Lung microvascular endothelial cell (primary cell): ENCODE measurements at regions not wholly inside any gene's neighbourhood (a gene's known extent, or its start where the extent isn't known, plus 50 kb on each side); places are given as distances from the start of the nearest gene placed in this dataset.

Source experiments
- DNase-seq, 2 donors: peaks; one replicate each; pipeline versions ENCODE4 v3.0.0 to v3.0.0-alpha.2; 2010; ENCODE audit warnings: low read depth in 2 of 2

DNA sequence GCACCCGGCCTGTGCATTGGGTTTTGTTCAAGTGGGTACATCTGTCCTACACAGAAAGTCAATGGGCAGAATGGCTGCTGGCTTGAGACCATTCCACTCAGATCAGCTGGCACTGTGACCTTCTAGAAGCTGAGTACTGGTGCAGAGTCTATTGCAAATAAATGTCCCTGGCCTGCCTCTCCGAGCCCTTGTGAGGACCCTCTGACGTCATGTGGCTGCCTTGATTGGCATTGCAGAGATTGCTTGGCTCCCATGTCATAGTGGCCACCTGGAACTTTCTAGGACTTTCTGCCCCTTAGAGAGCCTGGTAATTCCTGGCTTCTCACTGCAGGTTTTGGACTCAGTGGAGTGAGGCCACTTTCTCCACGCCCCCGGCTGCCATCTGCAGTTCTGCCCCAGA lies 211.3 kb downstream of the ENGASE start:
- DNase-seq: no peak

DNA sequence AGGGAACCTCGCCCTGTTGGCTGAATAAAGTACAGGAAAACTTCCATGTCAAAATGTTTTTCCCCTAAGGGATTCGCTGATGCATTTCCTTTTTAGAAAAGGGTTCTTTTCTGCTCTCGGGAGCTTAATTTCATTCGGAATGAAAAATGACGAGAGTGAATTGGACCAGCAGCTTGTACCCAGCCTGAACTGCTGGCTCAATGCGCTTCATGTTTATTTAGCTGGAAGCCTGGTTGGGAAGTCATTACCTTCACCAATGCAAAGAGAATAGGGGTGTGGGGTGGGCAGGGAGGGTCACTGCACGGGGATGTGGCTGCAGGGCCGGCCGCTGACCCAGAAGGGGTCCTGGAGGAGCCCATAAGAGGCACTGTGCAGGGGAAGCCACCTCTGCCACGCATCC lies 207.7 kb downstream of the ENGASE start:
- DNase-seq: no peak

DNA sequence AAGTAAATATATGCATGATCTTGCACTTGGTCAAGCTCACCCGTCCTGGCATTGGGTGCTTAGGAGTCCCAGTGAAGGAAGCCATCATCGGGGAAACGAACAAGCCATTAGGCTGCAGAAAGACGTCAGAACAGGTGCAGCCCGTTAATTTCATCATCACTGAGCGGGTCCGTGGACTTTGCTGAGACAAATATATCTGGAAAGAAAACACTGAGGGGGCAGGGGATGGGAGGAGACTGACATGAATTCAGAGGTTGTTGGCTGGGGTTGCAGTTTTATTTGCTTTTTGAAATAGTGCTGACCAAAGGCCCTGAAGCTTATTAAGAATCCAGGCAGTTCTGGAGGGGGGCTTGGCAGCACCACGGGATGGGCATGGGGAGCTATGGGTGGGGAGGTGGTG lies 207.2 kb downstream of the ENGASE start:
- no peak for DNase-seq

DNA sequence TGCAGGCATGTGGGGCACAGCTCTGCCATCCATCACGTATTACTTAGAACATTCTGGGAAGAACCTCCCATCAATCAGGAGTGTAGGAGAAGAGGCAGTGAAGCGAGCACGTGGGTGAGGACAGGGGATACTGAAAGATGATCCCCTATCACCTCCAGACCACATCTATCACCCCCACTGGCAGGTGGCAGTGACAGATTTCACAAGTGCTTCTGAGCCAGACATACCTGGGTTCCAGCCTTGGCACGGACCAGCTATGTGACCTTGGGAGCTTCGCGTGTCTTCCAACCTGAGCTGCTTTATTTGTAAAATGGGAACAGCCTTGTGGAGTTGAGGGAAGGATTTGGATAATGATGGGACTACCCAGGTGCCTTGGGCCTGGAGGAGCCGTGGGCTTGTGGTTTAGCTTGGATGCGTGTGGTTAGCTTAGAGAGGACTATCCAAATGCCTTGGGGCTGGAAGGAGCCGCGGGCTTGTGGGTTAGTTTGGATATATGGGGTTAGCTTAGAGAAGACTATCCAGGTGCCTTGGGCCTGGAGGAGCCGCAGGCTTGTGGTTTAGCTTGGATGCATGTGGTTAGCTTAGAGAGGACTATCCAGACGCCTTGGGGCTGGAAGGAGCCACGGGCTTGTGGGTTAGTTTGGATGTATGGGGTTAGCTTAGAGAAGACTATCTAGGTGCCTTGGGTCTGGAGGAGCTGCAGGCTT lies 206.4 kb downstream of the ENGASE start:
- DNase-seq: no peak

DNA sequence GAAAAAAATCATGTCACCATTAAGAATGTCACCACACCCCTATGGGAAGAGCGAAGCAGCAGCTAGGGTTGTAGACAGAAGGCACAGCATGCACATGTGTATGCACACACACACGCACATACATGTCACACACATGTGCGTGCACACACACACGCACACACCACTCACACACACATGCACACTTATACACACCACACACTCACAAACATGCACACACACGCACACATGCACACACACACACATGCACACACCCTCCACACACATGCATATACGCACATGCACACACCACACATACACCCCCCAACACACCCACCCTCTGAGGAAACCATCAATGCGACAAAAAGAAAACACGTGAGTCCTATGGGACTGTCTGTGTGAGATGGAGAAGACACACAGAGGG lies 205.4 kb downstream of the ENGASE start:
- no peak for DNase-seq

DNA sequence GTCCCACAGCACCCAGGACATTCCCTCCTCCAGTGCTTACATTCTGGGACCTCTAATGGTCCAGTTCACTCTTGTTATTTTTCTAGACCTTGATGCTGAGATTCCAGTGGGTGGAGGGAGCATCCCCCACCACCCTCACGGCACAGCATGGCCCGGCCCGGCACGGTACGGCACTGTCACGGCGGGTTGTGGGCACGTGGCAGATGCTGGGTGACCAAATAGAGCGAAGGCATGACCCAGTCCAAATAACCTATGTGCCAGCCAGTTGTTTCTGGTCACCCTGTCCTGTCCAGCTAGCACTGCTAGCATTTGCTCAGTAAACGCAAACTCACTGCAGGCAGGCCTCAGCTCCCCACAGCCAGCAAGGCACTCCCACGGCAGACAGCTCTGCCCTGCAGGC lies 204.7 kb downstream of the ENGASE start:
- no peak for DNase-seq

DNA sequence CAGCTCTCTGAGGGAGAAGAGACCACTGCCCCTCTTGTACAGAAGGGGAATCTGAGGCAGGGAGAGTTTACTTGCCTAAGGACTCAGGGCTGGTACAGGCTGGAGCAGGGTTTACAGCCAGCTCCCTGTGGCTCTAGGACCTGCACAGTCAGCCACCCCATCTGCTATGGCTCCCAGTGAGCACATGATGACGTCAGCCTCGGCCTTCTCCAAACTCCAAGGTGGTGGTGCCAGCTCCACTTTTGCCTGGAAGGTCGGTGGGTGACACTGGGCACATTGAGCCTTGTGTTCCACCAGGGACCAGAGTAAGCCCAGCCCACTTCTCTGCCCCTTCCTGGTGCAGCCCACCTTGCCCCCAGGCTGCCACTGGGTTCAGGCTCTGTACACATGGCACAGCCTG lies 202.2 kb downstream of the ENGASE start:
- DNase-seq: no peak

DNA sequence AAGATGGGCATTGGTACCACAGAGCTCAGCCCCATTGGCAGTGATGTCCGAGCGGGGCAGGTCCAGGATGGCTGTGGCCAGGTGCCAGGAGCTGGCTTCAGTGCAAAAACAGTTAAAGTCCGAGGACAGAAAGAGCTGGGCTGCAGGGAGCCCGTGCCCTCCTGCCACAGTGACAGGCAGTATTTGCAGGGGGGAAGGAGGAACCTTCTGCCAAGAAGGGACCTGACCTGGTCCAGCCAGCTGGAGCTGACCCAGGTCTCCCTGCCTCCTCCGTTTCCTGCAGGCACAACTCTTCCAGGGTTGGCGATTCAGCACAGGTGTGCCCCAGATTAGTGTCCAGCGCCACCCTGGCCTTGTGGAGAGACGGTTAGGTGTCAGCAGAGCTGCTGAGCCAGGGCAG lies 199.0 kb downstream of the ENGASE start:
- DNase-seq: no peak

DNA sequence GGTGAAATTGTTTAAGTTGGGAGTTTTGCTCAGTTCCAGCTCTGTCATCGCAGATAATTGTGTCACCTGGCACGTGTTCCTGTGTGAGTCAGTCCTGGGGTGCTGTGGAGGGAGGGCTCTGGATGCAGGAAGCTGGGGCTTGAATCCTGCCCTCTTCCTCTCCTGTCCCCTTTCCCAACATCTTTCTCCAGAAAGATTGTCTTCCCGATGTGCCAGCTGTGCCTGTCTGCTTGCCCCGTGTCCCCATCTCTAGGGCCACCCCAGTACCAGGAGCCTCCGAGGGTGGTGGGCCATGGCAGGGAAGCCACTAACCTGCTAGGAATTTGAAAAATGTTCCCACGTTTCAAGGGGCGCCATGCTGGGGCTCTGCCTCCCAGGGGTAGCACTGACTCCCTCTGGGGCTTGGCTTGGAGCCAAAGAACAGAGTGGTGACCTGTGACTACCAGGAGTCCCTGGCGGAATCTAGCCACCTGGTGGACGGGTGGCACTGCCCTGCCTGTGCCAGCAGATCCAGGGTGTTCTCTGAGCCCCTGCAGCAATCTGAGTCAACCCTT lies 198.1 kb downstream of the ENGASE start:
- DNase-seq: peak in 1 of 2 donors; percentile 11

DNA sequence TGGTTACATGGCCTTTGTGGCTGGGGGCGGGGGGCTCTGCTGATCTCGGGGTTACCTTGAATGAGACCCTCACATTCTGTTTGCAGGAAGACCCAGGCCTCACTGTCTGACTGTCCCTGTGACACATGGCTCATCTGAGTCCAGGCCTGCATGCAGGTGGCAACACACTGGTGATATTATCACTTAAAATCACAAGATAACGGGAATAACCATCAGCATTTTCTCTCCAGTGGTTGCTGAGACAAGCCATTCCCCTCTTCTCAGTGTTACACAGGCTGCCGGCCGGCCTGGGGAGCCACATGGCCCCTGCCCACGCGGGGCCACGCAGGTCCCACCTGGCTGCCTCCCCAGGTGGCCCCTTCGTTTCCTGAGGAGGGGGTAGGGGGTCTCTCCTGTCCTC lies 197.6 kb downstream of the ENGASE start:
- no peak for DNase-seq

DNA sequence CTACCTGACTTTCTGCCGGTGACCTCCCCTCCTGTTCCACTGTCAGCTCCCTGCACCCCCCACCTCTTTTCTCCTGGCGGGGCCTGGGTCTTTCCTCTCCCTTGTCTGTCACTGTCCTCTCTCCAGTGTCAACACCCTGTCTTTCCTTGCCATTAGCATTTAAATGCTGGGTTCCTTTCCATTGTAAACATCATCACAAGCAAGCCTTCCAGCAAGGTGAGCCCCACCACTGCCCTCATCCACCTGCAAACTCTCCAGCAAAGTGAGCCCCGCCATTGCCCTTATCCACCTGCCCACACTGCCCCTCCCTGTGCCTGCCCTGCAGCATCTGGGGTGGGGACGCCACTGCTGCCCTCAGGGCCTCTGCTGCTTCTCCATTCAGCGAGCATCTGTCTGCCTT lies 195.0 kb downstream of the ENGASE start:
- DNase-seq: no peak

DNA sequence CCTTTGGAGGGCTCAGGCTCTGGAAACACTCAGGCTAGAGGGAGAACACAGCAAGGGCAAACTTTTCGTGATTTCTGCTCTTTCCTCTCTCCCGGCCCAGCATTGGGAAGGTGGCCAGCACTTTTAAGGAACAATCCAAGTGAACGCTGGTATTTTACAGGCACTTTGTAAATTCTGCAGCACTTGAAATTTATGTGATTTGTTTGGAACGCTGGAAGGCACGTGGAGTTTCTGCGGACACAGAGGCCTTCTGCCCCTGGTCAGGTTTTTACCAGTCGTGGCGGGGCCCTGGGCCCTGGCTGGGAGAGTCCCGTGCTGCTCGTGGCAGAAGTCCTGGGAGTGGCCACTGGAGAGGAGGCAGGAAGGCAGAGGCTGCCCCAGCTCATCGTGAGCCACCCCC lies 188.6 kb downstream of the ENGASE start:
- DNase-seq: no peak

DNA sequence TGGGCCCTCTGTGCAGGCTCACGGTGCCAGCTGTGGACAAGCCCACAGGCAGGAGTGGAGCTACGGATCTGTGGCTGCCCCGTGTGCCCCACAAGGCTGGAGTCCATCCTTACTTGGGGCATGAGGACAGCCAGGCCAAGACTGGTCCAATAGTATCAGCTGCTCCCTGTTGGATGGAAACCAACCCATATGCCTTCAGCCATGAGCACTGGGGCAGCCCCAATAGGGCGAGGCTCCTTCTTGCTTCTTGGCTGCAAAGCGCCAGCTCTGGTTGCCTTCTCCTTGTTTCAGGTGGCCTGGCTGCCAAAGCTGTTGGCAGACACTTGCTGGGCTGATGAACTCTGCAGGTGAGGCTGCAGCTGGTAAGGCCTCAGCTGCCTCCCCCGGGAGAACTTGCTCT lies 188.0 kb downstream of the ENGASE start:
- no peak for DNase-seq

DNA sequence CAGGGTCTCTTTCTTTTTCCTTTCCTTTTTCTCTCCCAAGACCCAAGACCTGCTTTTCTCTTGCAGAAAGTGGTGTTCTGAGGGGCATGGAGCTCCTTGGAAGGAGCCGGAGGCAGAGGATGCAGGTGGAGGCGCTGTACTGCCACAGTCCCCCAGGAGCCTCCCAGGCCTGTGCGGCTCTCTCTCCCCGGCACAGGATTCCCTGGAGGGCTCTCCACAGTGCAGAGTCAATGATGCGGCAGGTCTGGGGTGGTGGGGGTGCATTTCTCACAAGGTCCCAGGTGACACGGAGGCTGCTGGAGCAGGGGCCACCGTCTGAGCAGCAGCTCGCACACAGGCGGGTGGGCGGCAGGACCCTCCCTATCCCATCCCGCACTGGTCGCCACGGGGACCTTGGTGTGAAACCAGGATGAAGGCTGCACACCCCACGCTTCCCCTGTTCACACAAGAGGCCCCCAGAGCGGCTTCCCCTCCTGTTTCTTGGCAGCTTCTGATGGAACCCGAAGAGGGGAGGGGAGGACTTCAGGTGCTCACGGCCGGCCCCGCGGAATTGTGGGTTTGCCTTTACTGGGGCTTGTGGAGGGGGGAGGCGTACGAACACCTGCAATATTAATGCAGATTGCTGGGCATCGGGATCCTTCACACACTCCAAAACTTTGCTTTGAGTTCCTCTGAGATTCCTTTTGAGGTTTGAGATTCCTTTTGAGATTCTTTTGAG lies 186.9 kb downstream of the ENGASE start:
- DNase-seq: no peak

DNA sequence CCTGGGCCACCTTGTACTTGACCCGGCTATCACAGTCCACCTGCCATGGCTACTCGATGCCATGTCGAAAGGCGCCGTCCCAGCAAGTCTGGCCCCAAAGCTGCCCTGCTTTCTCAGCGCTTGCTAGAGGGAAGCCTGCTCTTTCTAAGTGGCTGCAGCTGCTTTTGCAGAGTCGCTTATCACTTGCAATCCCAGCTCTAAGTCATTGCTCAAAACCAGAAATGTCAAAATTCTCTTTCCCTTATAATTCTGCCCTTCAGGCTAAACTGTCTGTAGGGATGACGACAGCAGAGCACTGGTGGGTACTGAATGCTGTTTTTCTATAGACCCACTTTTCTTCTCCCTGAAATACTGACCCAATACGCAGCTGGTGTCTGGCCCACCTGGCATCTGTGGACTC lies 184.2 kb downstream of the ENGASE start:
- DNase-seq: no peak

DNA sequence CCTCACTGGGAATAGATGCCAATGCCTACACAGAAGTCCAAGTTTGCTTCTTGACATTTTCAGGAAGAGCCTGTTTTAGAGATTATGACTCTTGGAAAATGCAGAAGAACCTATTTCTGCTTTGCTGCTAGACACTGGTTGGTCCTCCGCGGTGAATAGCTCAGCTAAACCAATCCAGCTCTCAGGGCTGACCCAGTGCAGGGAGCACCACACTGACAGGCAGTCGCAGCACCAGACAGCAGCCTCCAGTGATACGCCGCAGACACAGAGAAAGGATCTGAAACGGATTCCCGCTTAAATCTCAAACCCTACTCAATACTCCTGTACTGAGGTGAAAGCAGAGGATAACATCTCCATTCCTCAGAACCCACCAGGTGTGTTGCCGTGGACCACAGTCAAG lies 183.4 kb downstream of the ENGASE start:
- DNase-seq: no peak

DNA sequence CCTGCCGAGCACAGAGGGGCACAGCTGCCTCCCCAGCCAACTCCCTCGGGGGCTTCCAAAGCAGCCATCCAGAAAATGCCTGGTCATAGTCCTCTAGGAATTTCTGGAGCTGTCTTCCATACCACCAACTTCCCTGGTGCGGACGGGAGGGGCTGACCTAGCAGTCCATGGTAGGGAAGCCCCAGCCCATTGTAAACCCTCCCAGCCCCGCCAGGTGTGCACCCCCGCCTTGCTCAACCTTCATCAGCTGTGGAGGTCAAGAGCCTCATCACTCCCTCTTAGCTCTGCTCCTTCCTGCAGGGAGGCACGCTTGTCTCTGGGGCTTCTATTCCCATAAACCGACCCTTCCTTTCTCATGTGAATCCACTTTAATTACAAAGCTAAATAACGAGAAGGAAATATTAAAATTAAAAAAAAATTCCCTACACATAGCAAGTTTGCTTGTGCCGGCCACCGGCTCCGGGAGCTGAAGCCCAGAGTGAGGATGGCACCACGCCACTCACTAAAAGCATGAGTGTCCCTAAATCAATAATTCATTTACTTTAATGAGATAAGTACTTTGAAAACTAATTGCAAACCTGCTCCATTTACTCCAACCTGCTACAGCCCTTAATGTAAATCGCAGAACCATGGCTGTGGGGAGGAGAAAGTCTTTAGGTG lies 181.4 kb downstream of the ENGASE start:
- no peak for DNase-seq

DNA sequence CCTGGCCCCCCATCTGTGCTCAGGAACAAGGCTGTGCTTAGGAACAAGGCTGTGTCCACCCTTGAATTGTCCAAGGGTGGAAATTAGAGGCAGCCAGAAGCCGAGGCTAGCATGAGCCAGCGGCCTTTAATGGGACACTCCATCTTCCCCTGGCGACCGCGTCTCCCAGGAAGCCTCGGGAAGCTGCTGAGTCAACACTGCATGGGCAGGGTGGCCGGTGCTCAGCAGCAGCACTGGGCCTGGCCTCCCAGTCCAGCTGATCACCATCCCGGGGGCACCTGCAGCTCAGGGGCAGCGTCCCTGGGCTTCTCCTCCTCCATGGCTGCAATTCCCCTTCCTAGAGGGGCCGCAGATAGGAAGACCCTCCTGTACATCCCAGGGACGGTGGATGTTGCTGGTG lies 180.8 kb downstream of the ENGASE start:
- no peak for DNase-seq

DNA sequence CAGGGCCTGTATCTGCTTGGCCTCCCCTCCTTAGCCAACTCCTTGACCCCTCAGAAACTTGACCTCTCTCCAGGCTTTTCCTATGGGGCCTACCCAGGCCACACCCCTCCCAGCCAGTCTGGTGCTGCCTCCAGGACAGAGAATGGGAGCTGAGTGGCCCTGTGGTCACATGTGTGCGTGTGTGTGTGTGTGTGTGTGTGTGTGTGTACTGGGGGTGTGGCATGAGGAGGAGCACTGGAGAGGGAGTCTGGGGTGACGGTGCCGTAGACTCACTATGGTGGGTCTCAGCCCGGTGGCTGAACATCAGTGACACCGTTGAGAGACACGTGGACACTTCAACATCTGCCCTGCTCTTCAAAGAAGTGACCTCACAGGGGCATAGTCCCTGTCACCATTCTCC lies 180.4 kb downstream of the ENGASE start:
- DNase-seq: no peak

DNA sequence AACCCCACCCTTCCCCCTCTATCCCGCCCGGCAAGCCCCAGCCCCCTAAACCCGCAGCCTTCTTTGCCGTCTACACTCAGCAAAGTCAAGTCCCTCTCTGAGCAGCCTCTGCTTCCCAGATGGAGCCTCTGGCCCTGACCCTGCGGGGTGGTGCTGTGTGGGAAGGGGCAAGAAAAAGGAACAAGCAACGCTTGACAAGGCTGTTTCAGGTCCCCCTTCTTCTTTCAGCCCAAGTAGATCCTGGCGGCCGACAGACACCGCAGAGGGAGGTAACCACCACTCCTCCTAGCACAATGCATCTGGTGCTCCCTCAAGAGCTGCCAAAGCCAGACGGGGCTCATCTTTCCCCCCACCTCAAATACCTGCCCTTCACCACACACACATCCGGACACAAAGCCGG lies 178.3 kb downstream of the ENGASE start:
- no peak for DNase-seq

DNA sequence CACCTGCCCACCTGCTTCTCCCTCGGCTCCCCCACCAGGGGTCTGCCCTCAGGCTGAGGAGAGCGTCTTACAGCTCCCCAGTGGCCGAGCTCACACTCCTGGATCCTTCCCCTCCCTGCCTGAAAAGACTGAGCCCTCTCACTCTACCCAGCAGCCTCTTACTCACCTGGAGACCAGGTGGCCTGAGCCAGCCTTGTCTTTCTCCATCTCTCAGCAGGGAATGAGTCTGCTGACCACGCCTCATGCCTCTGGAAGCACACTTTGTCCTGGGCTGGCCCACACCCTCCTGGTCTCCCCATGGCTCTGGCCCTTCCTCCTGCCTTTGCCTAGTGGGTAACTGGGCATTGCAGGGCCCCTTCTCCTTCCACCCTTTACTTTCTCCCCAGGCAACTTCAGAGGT lies 177.2 kb downstream of the ENGASE start:
- DNase-seq: no peak

DNA sequence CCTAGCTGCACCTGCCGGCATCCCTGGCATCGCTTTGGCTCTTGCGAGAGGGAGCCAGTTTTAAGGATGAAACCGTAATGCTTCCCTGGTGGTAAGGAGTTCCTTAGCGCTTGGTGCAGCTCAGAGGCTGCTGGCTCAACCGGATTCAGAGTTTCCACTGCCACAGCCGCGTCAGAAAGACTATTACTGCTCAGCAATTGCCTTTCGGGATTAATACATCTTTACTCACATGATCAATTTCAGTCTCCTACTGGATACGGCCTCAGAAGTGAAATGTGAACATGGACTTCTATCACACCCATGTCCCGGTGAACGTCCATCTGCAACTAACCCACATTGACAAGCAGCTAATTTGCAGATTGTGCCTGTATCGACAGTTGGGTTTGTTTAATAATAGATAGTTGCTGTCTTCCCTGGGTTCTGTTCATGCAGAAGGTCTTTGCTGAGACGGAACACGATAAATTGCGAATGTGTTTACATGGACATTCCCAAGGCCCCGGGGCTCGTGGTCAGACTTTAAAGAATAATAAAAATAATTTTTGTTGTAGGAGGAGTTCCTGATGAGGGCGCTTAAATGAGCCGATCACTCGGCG lies 175.4 kb downstream of the ENGASE start:
- no peak for DNase-seq
